GM18499 (cell line): ENCODE measurements at regions not wholly inside any gene's neighbourhood (a gene's known extent, or its start where the extent isn't known, plus 50 kb on each side); places are given as distances from the start of the nearest gene placed in this dataset.
"Not testable (repeated sequence)": the region's sequence is repeated elsewhere in the genome, so short reads cannot be mapped to it uniquely, and the experiment has no call there.

ENCODE experiments used
- ATAC-seq: cut with Tn5 transposase; IDR thresholded peaks from one replicate; pipeline ENCODE4 v1.9.1; 2021; ENCODE audit warnings: moderate number of reproducible peaks; ENCODE audit not compliant: insufficient read depth, unreplicated experiment

- ATAC-seq, result no peak
These were observed 119.3 kb upstream of the FSCB start for GRCh38 chr14:44626423-44626822.

- no peak for ATAC-seq
These were observed 118.0 kb upstream of the FSCB start for GRCh38 chr14:44625098-44625497.

- no peak for ATAC-seq
These were observed 113.3 kb upstream of the FSCB start for GRCh38 chr14:44620121-44621019.

GRCh38 chr14:44616204-44616603 is 109.1 kb upstream of the FSCB start:
- no peak for ATAC-seq

- ATAC-seq, result no peak
These were observed 106.1 kb upstream of the FSCB start for GRCh38 chr14:44613061-44613712.

GRCh38 chr14:44612002-44612401 is 104.9 kb upstream of the FSCB start:
- ATAC-seq, result no peak

- ATAC-seq, result no peak
These were observed 102.9 kb upstream of the FSCB start for GRCh38 chr14:44609876-44610510.

GRCh38 chr14:44609201-44609600 is 102.1 kb upstream of the FSCB start:
- ATAC-seq, result no peak

GRCh38 chr14:44607701-44608100 is 100.6 kb upstream of the FSCB start:
- ATAC-seq, result no peak

GRCh38 chr14:44606576-44606975 is 99.5 kb upstream of the FSCB start:
- ATAC-seq, result no peak

GRCh38 chr14:44601266-44601665 is 94.2 kb upstream of the FSCB start:
- ATAC-seq, result not testable (repeated sequence)

GRCh38 chr14:44589180-44589579 is 82.1 kb upstream of the FSCB start:
- no peak for ATAC-seq

GRCh38 chr14:44586910-44587309 is 79.8 kb upstream of the FSCB start:
- no peak for ATAC-seq

GRCh38 chr14:44576356-44576755 is 69.3 kb upstream of the FSCB start:
- no peak for ATAC-seq

- no peak for ATAC-seq
These were observed 60.9 kb upstream of the FSCB start for GRCh38 chr14:44567997-44568396.

GRCh38 chr14:44565968-44566367 is 58.9 kb upstream of the FSCB start:
- ATAC-seq, result no peak

GRCh38 chr14:44564908-44565307 is 57.8 kb upstream of the FSCB start:
- ATAC-seq, result no peak
